Cardiac fibroblast (primary cell): ENCODE measurements at regions not wholly inside any gene's neighbourhood (a gene's known extent, or its start where the extent isn't known, plus 50 kb on each side); places are given as distances from the start of the nearest gene placed in this dataset.

ENCODE experiments used
- DNase-seq, 2 donors: peaks; one replicate each; pipeline versions ENCODE4 v3.0.0 to v3.0.0-alpha.2; 2010; ENCODE audit warnings: low read depth in 2 of 2
- H3K4me3 ChIP-seq, 2 donors: replicated peaks in 1 of 2; 1 replicate in 1 of 2; 2 replicates in 1 of 2; pipeline ENCODE4 v1.5.1; 2011; ENCODE audit warnings: low read depth in 2 of 2, low read length in 2 of 2, mild to moderate bottlenecking in 2 of 2, moderate library complexity in 1 of 2
- CTCF ChIP-seq: IDR thresholded peaks from one replicate; pipeline ENCODE4 v1.5.1; 2011; ENCODE audit warnings: low read depth, mild to moderate bottlenecking, low read length, inconsistent platforms

GRCh38 chr5:100965291-100965690 is 62.2 kb upstream of the ST8SIA4 start:
- DNase-seq: no peak
- TF ChIP-seq CTCF: no peak
- no peak overlapping the region for H3K4me3 ChIP-seq
